ENCODE measurements at regions not wholly inside any gene's neighbourhood (a gene's known extent, or its start where the extent isn't known, plus 50 kb on each side); places are given as distances from the start of the nearest gene placed in this dataset.

- TF ChIP-seq GATA3 (IDR thresholded peaks at IDR 0.05; ENCODE audit: low read depth, low read length) (no peak), GATA2 (IDR thresholded peaks at IDR 0.05; ENCODE audit: low read depth, low read length) (no peak)
These were observed 311.3 kb upstream of the EMCN start for GRCh38 chr4:100828986-100829685.

Measured in SH-SY5Y (cell line).